GM18907 (cell line): ENCODE measurements at regions not wholly inside any gene's neighbourhood (a gene's known extent, or its start where the extent isn't known, plus 50 kb on each side); places are given as distances from the start of the nearest gene placed in this dataset.
"Not testable (repeated sequence)": the region's sequence is repeated elsewhere in the genome, so short reads cannot be mapped to it uniquely, and the experiment has no call there.

Experiments used
- ATAC-seq: cut with Tn5 transposase; IDR thresholded peaks from one replicate; pipeline ENCODE4 v1.9.1; 2021; ENCODE audit warnings: mild to moderate bottlenecking, moderate library complexity; ENCODE audit not compliant: unreplicated experiment

- ATAC-seq, result no peak
These were observed 441.5 kb downstream of the ZNF516 start for GRCh38 chr18:76053551-76053950.

- ATAC-seq, result no peak
These were observed 442.8 kb downstream of the ZNF516 start for GRCh38 chr18:76052227-76052595.

- ATAC-seq, result no peak
These were observed 443.4 kb downstream of the ZNF516 start for GRCh38 chr18:76051396-76052226.

- ATAC-seq, result no peak
These were observed 448.8 kb downstream of the ZNF516 start for GRCh38 chr18:76046221-76046620.

GRCh38 chr18:76042511-76042910 lies 452.5 kb downstream of the ZNF516 start:
- ATAC-seq, result no peak

- ATAC-seq, result no peak
These were observed 476.8 kb downstream of the ZNF516 start for GRCh38 chr18:76018210-76018609.

- ATAC-seq, result no peak
These were observed 482.0 kb downstream of the ZNF516 start for GRCh38 chr18:76013057-76013456.

- ATAC-seq, result no peak
These were observed 489.3 kb downstream of the ZNF516 start for GRCh38 chr18:76005632-76006208.

GRCh38 chr18:75987913-75988312 lies 507.1 kb downstream of the ZNF516 start:
- not testable (repeated sequence) for ATAC-seq

GRCh38 chr18:75984853-75985252 lies 510.2 kb downstream of the ZNF516 start:
- no peak for ATAC-seq

GRCh38 chr18:75981102-75981501 lies 513.9 kb downstream of the ZNF516 start:
- no peak for ATAC-seq

- ATAC-seq, result no peak
These were observed 518.0 kb downstream of the ZNF516 start for GRCh38 chr18:75977081-75977480.

GRCh38 chr18:75970212-75970611 lies 524.8 kb downstream of the ZNF516 start:
- ATAC-seq, result no peak

GRCh38 chr18:75966431-75966830 lies 528.6 kb downstream of the ZNF516 start:
- no peak for ATAC-seq

- no peak for ATAC-seq
These were observed 532.9 kb downstream of the ZNF516 start for GRCh38 chr18:75962036-75962572.

- not testable (repeated sequence) for ATAC-seq
These were observed 532.9 kb upstream of the SMIM21 start for GRCh38 chr18:75960356-75960755.

- ATAC-seq, result no peak
These were observed 531.6 kb upstream of the SMIM21 start for GRCh38 chr18:75959150-75959549.

- no peak for ATAC-seq
These were observed 531.2 kb upstream of the SMIM21 start for GRCh38 chr18:75958683-75959082.

- ATAC-seq, result no peak
These were observed 517.9 kb upstream of the SMIM21 start for GRCh38 chr18:75945265-75945933.

GRCh38 chr18:75937306-75937705 lies 509.8 kb upstream of the SMIM21 start:
- no peak for ATAC-seq

- no peak for ATAC-seq
These were observed 509.4 kb upstream of the SMIM21 start for GRCh38 chr18:75936862-75937261.

- no peak for ATAC-seq
These were observed 503.6 kb upstream of the SMIM21 start for GRCh38 chr18:75931079-75931478.
